GM12891 (cell line): ENCODE measurements at regions not wholly inside any gene's neighbourhood (a gene's known extent, or its start where the extent isn't known, plus 50 kb on each side); places are given as distances from the start of the nearest gene placed in this dataset.

ENCODE experiments used
- POLR2AphosphoS5 ChIP-seq: IDR thresholded peaks from 2 replicates; pipeline ENCODE4 v1.6.1; 2011; ENCODE audit warnings: low read depth, low read length, control low read depth
- TAF1 ChIP-seq: IDR thresholded peaks from 2 replicates; pipeline ENCODE4 v1.6.1; 2011; ENCODE audit warnings: low read depth, low read length, control low read depth

DNA sequence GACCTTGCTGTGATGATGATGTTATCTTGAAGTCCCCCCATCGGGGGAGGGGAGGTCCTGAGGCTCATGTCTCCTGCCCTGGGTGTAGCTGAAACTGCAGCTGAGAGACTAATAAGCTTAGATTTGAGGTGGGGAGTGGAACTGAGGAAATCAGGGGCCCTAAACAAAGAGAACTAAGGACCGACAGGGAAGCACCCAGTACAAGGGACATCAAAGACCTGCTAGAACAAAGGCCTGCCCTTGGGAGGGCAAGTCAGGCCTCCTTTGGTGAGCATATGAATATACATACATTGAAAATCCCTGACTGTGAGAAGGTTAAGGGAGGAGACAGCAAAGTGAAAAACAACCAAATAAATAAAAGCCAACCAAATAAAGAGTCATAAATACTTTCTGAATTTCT, 1132.5 kb upstream of the CELF4 start:
- TF ChIP-seq TAF1 = no peak
- TF ChIP-seq POLR2AphosphoS5 = no peak
